HEK293T (cell line): ENCODE measurements at regions not wholly inside any gene's neighbourhood (a gene's known extent, or its start where the extent isn't known, plus 50 kb on each side); places are given as distances from the start of the nearest gene placed in this dataset.

Experiments
- CTBP1 ChIP-seq: fragments of 450-650 bp; IDR thresholded peaks from 2 replicates; pipeline ENCODE4 v1.6.1; 2016; ENCODE audit warnings: borderline replicate concordance
- ELF4 ChIP-seq: fragments of 450-650 bp; IDR thresholded peaks from 2 replicates; pipeline ENCODE4 v1.6.1; 2017; ENCODE audit warnings: antibody characterized with exemption
- FOXK2 ChIP-seq: fragments of 450-650 bp; IDR thresholded peaks from 2 replicates; pipeline ENCODE4 v1.6.1; 2016; ENCODE audit warnings: mild to moderate bottlenecking
- LEF1 ChIP-seq: fragments of 450-650 bp; IDR thresholded peaks from 2 replicates; pipeline ENCODE4 v1.6.1; 2017; ENCODE audit warnings: mild to moderate bottlenecking, borderline replicate concordance
- ZNF384 ChIP-seq: fragments of 450-650 bp; IDR thresholded peaks from 2 replicates; pipeline ENCODE4 v1.6.1; 2016

DNA sequence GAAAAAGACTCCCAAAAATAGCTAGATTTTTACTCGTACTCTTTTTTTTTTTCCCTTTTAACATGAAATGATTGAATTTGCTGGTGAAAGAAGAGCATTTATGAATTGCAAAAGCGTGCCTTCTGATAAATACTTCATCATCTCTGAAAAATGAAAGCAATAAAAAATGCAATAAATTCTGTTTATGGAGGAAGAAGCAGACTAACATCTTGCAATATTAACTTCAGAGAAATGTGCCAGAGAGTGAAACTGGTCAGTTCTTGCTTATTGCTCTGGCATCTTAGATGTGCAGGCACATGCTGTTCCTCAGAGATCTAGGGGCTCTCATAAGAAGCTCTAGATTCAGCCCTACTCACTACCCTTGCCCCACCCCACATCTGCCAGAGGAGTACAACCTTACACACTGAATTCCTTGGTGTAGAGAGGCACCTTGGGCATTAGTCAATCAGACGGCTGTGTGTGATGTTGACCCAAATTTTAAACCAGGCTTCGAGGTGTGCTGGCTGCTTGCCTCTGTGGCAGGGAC is 891.1 kb upstream of the GHITM start:
- TF ChIP-seq ZNF384 (no peak), CTBP1 (no peak), ELF4 (no peak), LEF1 (no peak), FOXK2 (no peak)
